WTC11 (cell line): ENCODE measurements at regions not wholly inside any gene's neighbourhood (a gene's known extent, or its start where the extent isn't known, plus 50 kb on each side); places are given as distances from the start of the nearest gene placed in this dataset.

ENCODE experiments used
- ATAC-seq: fragments of 200-7000 bp; cut with Tn5 transposase; 2 replicates; pipeline ENCODE4 v1.10.0; 2021; ENCODE audit warnings: mild to moderate bottlenecking, moderate library complexity
- CTCF ChIA-PET: fragments of 300-600 bp; sonication (Branson Sonifier 250); formaldehyde crosslinking; loops from one replicate; lab custom pipeline; 2021; ENCODE audit warnings: antibody characterized with exemption; lab: Charles Lee
- POLR2A ChIA-PET: fragments of 350-600 bp; sonication (Branson Sonifier 250); formaldehyde crosslinking; loops from one replicate; lab custom pipeline; 2021; ENCODE audit warnings: antibody characterized with exemption; lab: Charles Lee
- DNase-seq: peaks from one replicate; pipeline ENCODE4 v3.0.0; 2021; ENCODE audit warnings: low spot score
- H3K27ac Mint-ChIP-seq: 2 replicates; pipeline ENCODE4 v1.8.0; 2021; ENCODE audit warnings: mixed read lengths
- H3K27me3 Mint-ChIP-seq: 2 replicates; pipeline ENCODE4 v1.8.0; 2021; ENCODE audit warnings: low read depth, mild to moderate bottlenecking, moderate library complexity, mixed read lengths
- H3K36me3 Mint-ChIP-seq: 2 replicates; pipeline ENCODE4 v1.8.0; 2021; ENCODE audit warnings: mixed read lengths
- H3K4me1 Mint-ChIP-seq: 2 replicates; pipeline ENCODE4 v1.8.0; 2022; ENCODE audit warnings: mixed read lengths
- H3K4me3 Mint-ChIP-seq: 2 replicates; pipeline ENCODE4 v1.8.0; 2021; ENCODE audit warnings: mild to moderate bottlenecking, moderate library complexity, mixed read lengths
- H3K9me3 Mint-ChIP-seq: 2 replicates; pipeline ENCODE4 v1.8.0; 2021; ENCODE audit warnings: mixed read lengths
- ARID4B ChIP-seq: sonication (generic); formaldehyde crosslinking; IDR thresholded peaks from 2 replicates; pipeline ENCODE4 v1.8.0; 2023; ENCODE audit warnings: missing genetic modification reagents, mild to moderate bottlenecking, borderline replicate concordance
- ATF1 ChIP-seq: sonication (generic); formaldehyde crosslinking; IDR thresholded peaks from 2 replicates; pipeline ENCODE4 v1.8.1; 2023; ENCODE audit warnings: mild to moderate bottlenecking, moderate library complexity, missing genetic modification reagents
- ATF3 ChIP-seq: sonication (generic); formaldehyde crosslinking; conservative IDR thresholded peaks from 2 replicates; pipeline ENCODE4 v1.8.1; 2022; ENCODE audit warnings: mild to moderate bottlenecking, missing genetic modification reagents
- ATF6 ChIP-seq: sonication (generic); formaldehyde crosslinking; IDR thresholded peaks from 2 replicates; pipeline ENCODE4 v1.8.1; 2023; ENCODE audit warnings: mild to moderate bottlenecking, missing genetic modification reagents
- CBFB ChIP-seq: sonication (generic); formaldehyde crosslinking; IDR thresholded peaks from 2 replicates; pipeline ENCODE4 v1.8.1; 2022; ENCODE audit warnings: mild to moderate bottlenecking, low read depth, missing genetic modification reagents
- CDX4 ChIP-seq: fragments of 250-450 bp; sonication (Bioruptor Pico); IDR thresholded peaks from 2 replicates; pipeline ENCODE4 v1.9.0; 2021; ENCODE audit warnings: moderate library complexity, mild to moderate bottlenecking, inconsistent platforms, borderline replicate concordance
- CREM ChIP-seq: sonication (generic); formaldehyde crosslinking; IDR thresholded peaks from 2 replicates; pipeline ENCODE4 v1.8.1; 2022; ENCODE audit warnings: mild to moderate bottlenecking, missing genetic modification reagents, moderate library complexity
- ELF4 ChIP-seq: sonication (generic); formaldehyde crosslinking; IDR thresholded peaks from 2 replicates; pipeline ENCODE4 v1.8.1; 2022; ENCODE audit warnings: low read depth, mild to moderate bottlenecking, moderate library complexity, missing genetic modification reagents
- ERG ChIP-seq: fragments of 250-450 bp; sonication (Bioruptor Pico); IDR thresholded peaks from 2 replicates; pipeline ENCODE4 v1.8.0; 2021; ENCODE audit warnings: mild to moderate bottlenecking
- ETV6 ChIP-seq: sonication (generic); formaldehyde crosslinking; IDR thresholded peaks from 2 replicates; pipeline ENCODE4 v1.8.1; 2022; ENCODE audit warnings: mild to moderate bottlenecking, missing genetic modification reagents
- FOXJ3 ChIP-seq: sonication (generic); formaldehyde crosslinking; IDR thresholded peaks from 2 replicates; pipeline ENCODE4 v1.9.0; 2021; ENCODE audit warnings: missing genetic modification reagents, mild to moderate bottlenecking, borderline replicate concordance
- GTF2I ChIP-seq: fragments of 250-450 bp; sonication (Bioruptor Pico); conservative IDR thresholded peaks from 2 replicates; pipeline ENCODE4 v1.4.0; 2021; ENCODE audit warnings: mild to moderate bottlenecking
- IRF1 ChIP-seq: sonication (generic); formaldehyde crosslinking; IDR thresholded peaks from 2 replicates; pipeline ENCODE4 v1.8.0; 2023; ENCODE audit warnings: missing genetic modification reagents
- JUN ChIP-seq: sonication (generic); formaldehyde crosslinking; IDR thresholded peaks from 2 replicates; pipeline ENCODE4 v1.8.0; 2023; ENCODE audit warnings: mild to moderate bottlenecking, missing genetic modification reagents
- KAT7 ChIP-seq: sonication (generic); formaldehyde crosslinking; IDR thresholded peaks from 2 replicates; pipeline ENCODE4 v1.8.1; 2023; ENCODE audit warnings: missing genetic modification reagents, mild to moderate bottlenecking, borderline replicate concordance
- NR3C1 ChIP-seq: sonication (generic); formaldehyde crosslinking; conservative IDR thresholded peaks from 2 replicates; pipeline ENCODE4 v1.8.1; 2023; ENCODE audit warnings: low read depth, mild to moderate bottlenecking, missing genetic modification reagents
- OVOL2 ChIP-seq: fragments of 250-450 bp; sonication (Bioruptor Pico); IDR thresholded peaks from 2 replicates; pipeline ENCODE4 v1.9.0; 2021; ENCODE audit warnings: mild to moderate bottlenecking, borderline replicate concordance
- RELA ChIP-seq: sonication (generic); formaldehyde crosslinking; IDR thresholded peaks from 2 replicates; pipeline ENCODE4 v1.8.1; 2022; ENCODE audit warnings: missing genetic modification reagents, mild to moderate bottlenecking, borderline replicate concordance
- SMAD4 ChIP-seq: sonication (generic); formaldehyde crosslinking; IDR thresholded peaks from 2 replicates; pipeline ENCODE4 v1.8.0; 2022; ENCODE audit warnings: mild to moderate bottlenecking, missing genetic modification reagents
- ZBTB43 ChIP-seq: sonication (generic); formaldehyde crosslinking; IDR thresholded peaks from 2 replicates; pipeline ENCODE4 v1.8.1; 2023; ENCODE audit warnings: mild to moderate bottlenecking, missing genetic modification reagents
- ZNF263 ChIP-seq: sonication (generic); formaldehyde crosslinking; IDR thresholded peaks from 2 replicates; pipeline ENCODE4 v1.8.1; 2022; ENCODE audit warnings: low read depth, mild to moderate bottlenecking, moderate library complexity, missing genetic modification reagents
- ZNF396 ChIP-seq: fragments of 250-450 bp; sonication (Bioruptor Pico); IDR thresholded peaks from 2 replicates; pipeline ENCODE4 v1.8.0; 2021; ENCODE audit warnings: mild to moderate bottlenecking, moderate library complexity, borderline replicate concordance
- ZNF671 ChIP-seq: fragments of 250-450 bp; sonication (Bioruptor Pico); IDR thresholded peaks from 2 replicates; pipeline ENCODE4 v1.8.0; 2021; ENCODE audit warnings: mild to moderate bottlenecking

GRCh38 chr9:81465468-81466011 is 223.8 kb downstream of the TLE1 start (continued):
- TF ChIP-seq ZNF396 (no peak), CBFB (no peak), ZNF671 (no peak), ZNF263 (CRISPR knock-in tag) (no peak)
- TF ChIP-seq, all 79 proteins: peak for 0

GRCh38 chr9:81462801-81463200 is 226.5 kb downstream of the TLE1 start:
- TF ChIP-seq ZBTB43 (no peak), CDX4 (CRISPR knock-in tag) (no peak), ATF3 (CRISPR knock-in tag) (no peak)
- TF ChIP-seq, all 79 proteins: peak for 0
- ATAC-seq = no peak
- Mint-ChIP-seq H3K27ac (no peak overlapping the region), H3K4me1 (peaks cover 1% of the 10 kb centered on the region; the same call in 1 of the 2 replicates), H3K9me3 (peaks cover 10% of the 10 kb centered on the region), H3K4me3 (no peak overlapping the region), H3K27me3 (no peaks in the 10 kb centered on the region), H3K36me3 (no peaks in the 10 kb centered on the region; the same call in 1 of the 2 replicates)
- POLR2A ChIA-PET = no interaction called here
- DNase-seq = no peak
- CTCF ChIA-PET = interaction anchor here (1.2 kb wide), 1 partner anchor 60 kb away, joined by 3 read pairs; no protein-coding TSS in a partner anchor

- ATAC-seq = no peak
- H3K36me3 Mint-ChIP-seq = no peaks in the 10 kb centered on the region; the same call in 1 of the 2 replicates
- ChIA-PET CTCF (no interaction called here), POLR2A (no interaction called here)
- H3K4me3 Mint-ChIP-seq = no peak overlapping the region
- H3K27ac Mint-ChIP-seq = no peak overlapping the region
- H3K4me1 Mint-ChIP-seq = no peaks in the 10 kb centered on the region
- H3K27me3 Mint-ChIP-seq = no peaks in the 10 kb centered on the region
- no peak for DNase-seq
- peaks cover 10% of the 10 kb centered on the region for H3K9me3 Mint-ChIP-seq
- TF ChIP-seq IRF1 (CRISPR knock-in tag) (no peak), GTF2I (CRISPR knock-in tag) (no peak), FOXJ3 (CRISPR knock-in tag) (no peak), RELA (CRISPR knock-in tag) (no peak), ATF6 (CRISPR knock-in tag) (no peak), ZNF396 (no peak), KAT7 (no peak), ATF3 (CRISPR knock-in tag) (no peak), NR3C1 (CRISPR knock-in tag) (no peak), OVOL2 (no peak), JUN (CRISPR knock-in tag) (no peak), ARID4B (CRISPR knock-in tag) (no peak), ETV6 (CRISPR knock-in tag) (no peak), CREM (CRISPR knock-in tag) (no peak), ERG (CRISPR knock-in tag) (no peak), ATF1 (CRISPR knock-in tag) (no peak), ZNF671 (no peak), SMAD4 (CRISPR knock-in tag) (no peak), ELF4 (CRISPR knock-in tag) (no peak)
- TF ChIP-seq, all 79 proteins: peak for 0
These were observed 228.2 kb downstream of the TLE1 start for GRCh38 chr9:81461196-81461595.
